ENCODE measurements at regions not wholly inside any gene's neighbourhood (a gene's known extent, or its start where the extent isn't known, plus 50 kb on each side); places are given as distances from the start of the nearest gene placed in this dataset.

DNA sequence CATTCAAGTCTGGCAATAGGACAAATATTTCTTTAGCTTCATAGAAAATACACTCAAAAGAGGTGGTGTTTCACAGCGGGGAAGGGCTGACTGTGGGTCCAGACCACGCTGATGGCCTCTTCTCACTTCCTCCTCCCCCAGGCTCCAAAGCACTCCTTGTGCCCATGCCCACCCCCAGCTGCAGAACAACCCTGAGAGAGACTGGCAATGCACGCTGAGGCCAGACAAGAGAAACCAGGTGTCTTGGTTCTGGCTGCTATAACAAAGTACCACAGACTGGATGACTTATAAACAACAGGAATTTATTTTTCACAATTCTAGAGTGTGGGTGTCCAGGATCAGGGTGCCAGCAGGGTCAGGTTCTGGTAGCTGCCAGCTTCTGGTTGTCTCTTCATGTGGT is 386.1 kb downstream of the FBXW7 start:
- TF ChIP-seq CTCF (IDR thresholded peaks at IDR 0.05; ENCODE audit: insufficient read depth, low read depth, low read length, missing control alignments), result no peak
- DNase-seq (ENCODE audit: low read depth), result no peak
- H3K4me3 ChIP-seq (ENCODE audit: low read length), result no peak overlapping the region

DNA sequence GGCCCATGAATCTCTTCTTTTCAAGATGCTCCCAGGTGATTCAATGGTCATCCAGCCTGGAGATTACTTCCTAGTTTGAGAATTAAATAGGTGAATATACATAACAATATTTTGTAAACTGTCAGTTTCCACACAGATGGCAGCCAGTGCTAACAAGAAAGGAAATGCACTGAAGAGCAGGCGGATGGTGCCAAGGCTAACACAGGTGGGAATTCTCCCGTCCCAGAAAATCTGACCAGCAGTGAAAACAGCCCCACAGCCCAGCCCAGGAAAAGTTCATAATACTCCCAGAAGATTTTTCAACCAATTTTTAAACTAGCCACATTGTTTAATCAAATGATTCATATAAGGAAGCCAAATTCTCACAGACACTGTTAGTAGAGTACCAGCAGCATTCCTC is 387.2 kb upstream of the GATB start:
- TF ChIP-seq CTCF (IDR thresholded peaks at IDR 0.05; ENCODE audit: insufficient read depth, low read depth, low read length, missing control alignments), result no peak
- no peak for DNase-seq (ENCODE audit: low read depth)
- no peak overlapping the region for H3K4me3 ChIP-seq (ENCODE audit: low read length)

GRCh38 chr4:152146244-152146643 is 385.4 kb upstream of the GATB start:
- H3K4me3 ChIP-seq (ENCODE audit: low read length), result no peak overlapping the region
- no peak for DNase-seq (ENCODE audit: low read depth)
- no peak for TF ChIP-seq CTCF (IDR thresholded peaks at IDR 0.05; ENCODE audit: insufficient read depth, low read depth, low read length, missing control alignments)

DNA sequence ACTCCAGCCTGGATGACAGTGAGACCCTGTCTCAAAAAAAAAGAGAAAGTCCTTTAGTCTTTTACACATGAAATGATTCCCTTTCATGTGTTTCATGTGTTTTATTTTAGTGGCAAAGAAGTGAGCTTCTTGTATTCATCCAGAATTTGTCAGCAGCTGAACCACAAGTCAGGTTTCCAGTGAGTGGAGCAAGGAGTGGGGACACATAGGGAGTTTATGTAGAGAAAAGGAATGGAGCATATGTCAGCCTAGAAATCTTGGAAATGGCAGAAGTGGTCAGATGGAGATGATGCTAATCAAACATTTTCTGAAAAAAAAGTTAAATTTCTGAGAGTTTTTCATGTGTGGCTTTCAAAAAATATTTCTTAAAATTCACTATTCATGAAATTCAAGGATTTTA is 383.0 kb upstream of the GATB start:
- TF ChIP-seq CTCF (IDR thresholded peaks at IDR 0.05; ENCODE audit: insufficient read depth, low read depth, low read length, missing control alignments), result no peak
- DNase-seq (ENCODE audit: low read depth), result no peak
- no peak overlapping the region for H3K4me3 ChIP-seq (ENCODE audit: low read length)

DNA sequence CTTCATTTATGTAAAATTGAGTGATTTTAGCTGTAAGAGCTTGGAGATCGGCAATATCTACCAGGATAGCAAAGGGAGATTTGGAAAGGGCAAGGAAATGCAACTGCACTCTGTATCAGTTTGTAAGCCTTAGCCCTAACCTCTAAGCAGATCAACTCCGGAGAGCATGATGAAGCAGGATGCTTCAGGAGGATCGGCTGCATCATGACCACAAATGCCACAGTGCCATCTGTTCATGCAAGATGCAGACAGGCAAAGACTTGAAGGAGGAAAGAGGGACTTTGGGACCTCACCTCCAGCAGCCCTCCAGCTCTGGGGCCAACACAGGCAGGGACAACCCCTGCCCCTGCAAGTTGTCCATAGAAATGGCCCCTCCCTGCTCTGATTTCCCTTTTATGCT is 377.6 kb upstream of the GATB start:
- DNase-seq (ENCODE audit: low read depth), result no peak
- H3K4me3 ChIP-seq (ENCODE audit: low read length), result no peak overlapping the region
- no peak for TF ChIP-seq CTCF (IDR thresholded peaks at IDR 0.05; ENCODE audit: insufficient read depth, low read depth, low read length, missing control alignments)

- peak; percentile 30 for DNase-seq (ENCODE audit: low read depth)
- no peak overlapping the region for H3K4me3 ChIP-seq (ENCODE audit: low read length)
- TF ChIP-seq CTCF (IDR thresholded peaks at IDR 0.05; ENCODE audit: insufficient read depth, low read depth, low read length, missing control alignments), result no peak
Observed at GRCh38 chr4:152132776-152133175, 372.0 kb upstream of the GATB start.

GRCh38 chr4:152128356-152128755 is 367.5 kb upstream of the GATB start:
- DNase-seq (ENCODE audit: low read depth), result no peak
- H3K4me3 ChIP-seq (ENCODE audit: low read length), result no peak overlapping the region
- no peak for TF ChIP-seq CTCF (IDR thresholded peaks at IDR 0.05; ENCODE audit: insufficient read depth, low read depth, low read length, missing control alignments)

All from epithelial cell of esophagus (primary cell).